ENCODE measurements at regions not wholly inside any gene's neighbourhood (a gene's known extent, or its start where the extent isn't known, plus 50 kb on each side); places are given as distances from the start of the nearest gene placed in this dataset.

DNA sequence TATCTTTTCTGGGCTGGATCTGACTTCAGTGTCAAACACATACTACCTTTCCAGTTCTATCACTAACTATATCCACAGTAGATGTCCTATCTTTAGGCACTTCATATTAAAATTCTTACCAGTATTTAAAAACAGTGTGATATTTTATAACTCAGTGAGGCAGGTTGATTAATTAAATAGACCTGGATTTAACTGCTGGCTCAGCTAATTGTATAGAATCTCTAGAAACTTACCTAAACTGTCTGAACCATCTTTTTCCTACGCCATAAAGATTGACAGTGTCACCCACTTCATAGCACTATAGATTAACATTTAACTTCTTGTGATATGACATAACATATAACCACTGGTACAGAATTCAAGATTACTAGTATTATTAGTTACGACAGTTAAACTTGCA is 935.3 kb downstream of the FAT4 start:
- TF ChIP-seq, protein P1, sequence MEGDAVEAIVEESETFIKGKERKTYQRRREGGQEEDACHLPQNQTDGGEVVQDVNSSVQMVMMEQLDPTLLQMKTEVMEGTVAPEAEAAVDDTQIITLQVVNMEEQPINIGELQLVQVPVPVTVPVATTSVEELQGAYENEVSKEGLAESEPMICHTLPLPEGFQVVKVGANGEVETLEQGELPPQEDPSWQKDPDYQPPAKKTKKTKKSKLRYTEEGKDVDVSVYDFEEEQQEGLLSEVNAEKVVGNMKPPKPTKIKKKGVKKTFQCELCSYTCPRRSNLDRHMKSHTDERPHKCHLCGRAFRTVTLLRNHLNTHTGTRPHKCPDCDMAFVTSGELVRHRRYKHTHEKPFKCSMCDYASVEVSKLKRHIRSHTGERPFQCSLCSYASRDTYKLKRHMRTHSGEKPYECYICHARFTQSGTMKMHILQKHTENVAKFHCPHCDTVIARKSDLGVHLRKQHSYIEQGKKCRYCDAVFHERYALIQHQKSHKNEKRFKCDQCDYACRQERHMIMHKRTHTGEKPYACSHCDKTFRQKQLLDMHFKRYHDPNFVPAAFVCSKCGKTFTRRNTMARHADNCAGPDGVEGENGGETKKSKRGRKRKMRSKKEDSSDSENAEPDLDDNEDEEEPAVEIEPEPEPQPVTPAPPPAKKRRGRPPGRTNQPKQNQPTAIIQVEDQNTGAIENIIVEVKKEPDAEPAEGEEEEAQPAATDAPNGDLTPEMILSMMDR (IDR thresholded peaks at IDR 0.05): no peak
- TF ChIP-seq POLR2A (IDR thresholded peaks at IDR 0.05): no peak
